ENCODE measurements at regions not wholly inside any gene's neighbourhood (a gene's known extent, or its start where the extent isn't known, plus 50 kb on each side); places are given as distances from the start of the nearest gene placed in this dataset.

GRCh38 chr2:40841856-40842255, 390.0 kb upstream of the SLC8A1 start:
- no peaks in the 10 kb centered on the region for H3K4me1 ChIP-seq
- POLR2A ChIA-PET = no interaction called here
- no peak for TF ChIP-seq NR3C1 (IDR thresholded peaks at IDR 0.05)
- TF ChIP-seq HDAC2 (IDR thresholded peaks at IDR 0.05) = no peak
- no peak for TF ChIP-seq GATA3 (IDR thresholded peaks at IDR 0.05; ENCODE audit: borderline replicate concordance)
- no peak for TF ChIP-seq FOSL2 (IDR thresholded peaks at IDR 0.05)
- no peak for TF ChIP-seq FOSL2 (CRISPR knock-in tag; IDR thresholded peaks at IDR 0.05)
- TF ChIP-seq EHMT2 (IDR thresholded peaks at IDR 0.05; ENCODE audit: low read depth) = no peak
- no peak for TF ChIP-seq FOXS1 (CRISPR knock-in tag; IDR thresholded peaks at IDR 0.05)
- CTCF ChIA-PET = no interaction called here
- FAIRE-seq = no peak
- H3K9me3 ChIP-seq = no peaks in the 10 kb centered on the region
- DNase-seq (ENCODE audit: low read depth in 1 of 2, low spot score in 1 of 2) = no peak
- 36% methylated on average over 2 of the region's 2 CpGs for WGBS (ENCODE audit: missing lambda C conversion rate)
- H3K4me3 ChIP-seq = no peak overlapping the region
- no peak overlapping the region for H3K27ac ChIP-seq
- H3K4me2 ChIP-seq = no peak overlapping the region
- no peak for ATAC-seq

GRCh38 chr2:40844353-40845277, 392.7 kb upstream of the SLC8A1 start:
- no peaks in the 10 kb centered on the region for H3K9me3 ChIP-seq
- CTCF ChIA-PET = no interaction called here
- no peak overlapping the region; the same call in 2 of the 3 replicates for H3K4me3 ChIP-seq
- no peaks in the 10 kb centered on the region for H3K4me1 ChIP-seq
- TF ChIP-seq EP300 (IDR thresholded peaks at IDR 0.05) (no peak), RAD21 (conservative IDR thresholded peaks at IDR 0.05 in 1 of 2, IDR thresholded peaks at IDR 0.05 in 1 of 2) (peak; percentile 19 to 31; a peak in 1 of 5 replicates)
- 20% methylated on average over 8 of the region's 8 CpGs for WGBS (ENCODE audit: missing lambda C conversion rate)
- ATAC-seq = peak; percentile 93 to 94
- FAIRE-seq = no peak
- peak in 1 of 2 experiments; percentile 40 for DNase-seq (ENCODE audit: low read depth in 1 of 2, low spot score in 1 of 2)
- POLR2A ChIA-PET = no interaction called here
- no peak overlapping the region for H3K27ac ChIP-seq
- H3K4me2 ChIP-seq = peak overlapping the region; percentile 25

- Histone ChIP-seq H3K4me2 (no peak overlapping the region), H3K4me3 (no peak overlapping the region), H3K27ac (no peak overlapping the region), H3K4me1 (no peaks in the 10 kb centered on the region), H3K9me3 (no peaks in the 10 kb centered on the region)
- ChIA-PET POLR2A (no interaction called here), CTCF (no interaction called here)
- TF ChIP-seq ATOH8 (CRISPR knock-in tag; IDR thresholded peaks at IDR 0.05; ENCODE audit: low read depth) = no peak
- no peak for TF ChIP-seq SMC3 (IDR thresholded peaks at IDR 0.05)
- TF ChIP-seq NPAS2 (CRISPR knock-in tag; IDR thresholded peaks at IDR 0.05; ENCODE audit: borderline replicate concordance) = no peak
- no peak for TF ChIP-seq BHLHE40 (IDR thresholded peaks at IDR 0.05; ENCODE audit: low read depth, low read length)
- no peak for TF ChIP-seq PHF8 (IDR thresholded peaks at IDR 0.05; ENCODE audit: borderline replicate concordance, low read depth)
- no peak for TF ChIP-seq ZFP36 (IDR thresholded peaks at IDR 0.05; ENCODE audit: borderline replicate concordance, partially characterized antibody)
- TF ChIP-seq RFX5 (IDR thresholded peaks at IDR 0.05) = no peak
- no peak for TF ChIP-seq TP53 (CRISPR knock-in tag; IDR thresholded peaks at IDR 0.05)
- TF ChIP-seq, protein P1, sequence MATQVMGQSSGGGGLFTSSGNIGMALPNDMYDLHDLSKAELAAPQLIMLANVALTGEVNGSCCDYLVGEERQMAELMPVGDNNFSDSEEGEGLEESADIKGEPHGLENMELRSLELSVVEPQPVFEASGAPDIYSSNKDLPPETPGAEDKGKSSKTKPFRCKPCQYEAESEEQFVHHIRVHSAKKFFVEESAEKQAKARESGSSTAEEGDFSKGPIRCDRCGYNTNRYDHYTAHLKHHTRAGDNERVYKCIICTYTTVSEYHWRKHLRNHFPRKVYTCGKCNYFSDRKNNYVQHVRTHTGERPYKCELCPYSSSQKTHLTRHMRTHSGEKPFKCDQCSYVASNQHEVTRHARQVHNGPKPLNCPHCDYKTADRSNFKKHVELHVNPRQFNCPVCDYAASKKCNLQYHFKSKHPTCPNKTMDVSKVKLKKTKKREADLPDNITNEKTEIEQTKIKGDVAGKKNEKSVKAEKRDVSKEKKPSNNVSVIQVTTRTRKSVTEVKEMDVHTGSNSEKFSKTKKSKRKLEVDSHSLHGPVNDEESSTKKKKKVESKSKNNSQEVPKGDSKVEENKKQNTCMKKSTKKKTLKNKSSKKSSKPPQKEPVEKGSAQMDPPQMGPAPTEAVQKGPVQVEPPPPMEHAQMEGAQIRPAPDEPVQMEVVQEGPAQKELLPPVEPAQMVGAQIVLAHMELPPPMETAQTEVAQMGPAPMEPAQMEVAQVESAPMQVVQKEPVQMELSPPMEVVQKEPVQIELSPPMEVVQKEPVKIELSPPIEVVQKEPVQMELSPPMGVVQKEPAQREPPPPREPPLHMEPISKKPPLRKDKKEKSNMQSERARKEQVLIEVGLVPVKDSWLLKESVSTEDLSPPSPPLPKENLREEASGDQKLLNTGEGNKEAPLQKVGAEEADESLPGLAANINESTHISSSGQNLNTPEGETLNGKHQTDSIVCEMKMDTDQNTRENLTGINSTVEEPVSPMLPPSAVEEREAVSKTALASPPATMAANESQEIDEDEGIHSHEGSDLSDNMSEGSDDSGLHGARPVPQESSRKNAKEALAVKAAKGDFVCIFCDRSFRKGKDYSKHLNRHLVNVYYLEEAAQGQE (IDR thresholded peaks at IDR 0.05) = no peak
- ATAC-seq (no peak), DNase-seq (ENCODE audit: low read depth in 1 of 2, low spot score in 1 of 2) (no peak), FAIRE-seq (no peak)
Observed at GRCh38 chr2:40851661-40852060, 399.8 kb upstream of the SLC8A1 start.

All from A549 (cell line).